IPS-NIHi11 (cell line): ENCODE measurements at regions not wholly inside any gene's neighbourhood (a gene's known extent, or its start where the extent isn't known, plus 50 kb on each side); places are given as distances from the start of the nearest gene placed in this dataset.
A peak's percentile ranks its signal among the peaks of the same experiment; 100 is the strongest.
"Not testable (repeated sequence)": the region's sequence is repeated elsewhere in the genome, so short reads cannot be mapped to it uniquely, and the experiment has no call there.

ENCODE experiments used
- DNase-seq: peaks from one replicate; pipeline ENCODE4 v3.0.0; 2012; ENCODE audit warnings: mixed read lengths, low spot score

DNA sequence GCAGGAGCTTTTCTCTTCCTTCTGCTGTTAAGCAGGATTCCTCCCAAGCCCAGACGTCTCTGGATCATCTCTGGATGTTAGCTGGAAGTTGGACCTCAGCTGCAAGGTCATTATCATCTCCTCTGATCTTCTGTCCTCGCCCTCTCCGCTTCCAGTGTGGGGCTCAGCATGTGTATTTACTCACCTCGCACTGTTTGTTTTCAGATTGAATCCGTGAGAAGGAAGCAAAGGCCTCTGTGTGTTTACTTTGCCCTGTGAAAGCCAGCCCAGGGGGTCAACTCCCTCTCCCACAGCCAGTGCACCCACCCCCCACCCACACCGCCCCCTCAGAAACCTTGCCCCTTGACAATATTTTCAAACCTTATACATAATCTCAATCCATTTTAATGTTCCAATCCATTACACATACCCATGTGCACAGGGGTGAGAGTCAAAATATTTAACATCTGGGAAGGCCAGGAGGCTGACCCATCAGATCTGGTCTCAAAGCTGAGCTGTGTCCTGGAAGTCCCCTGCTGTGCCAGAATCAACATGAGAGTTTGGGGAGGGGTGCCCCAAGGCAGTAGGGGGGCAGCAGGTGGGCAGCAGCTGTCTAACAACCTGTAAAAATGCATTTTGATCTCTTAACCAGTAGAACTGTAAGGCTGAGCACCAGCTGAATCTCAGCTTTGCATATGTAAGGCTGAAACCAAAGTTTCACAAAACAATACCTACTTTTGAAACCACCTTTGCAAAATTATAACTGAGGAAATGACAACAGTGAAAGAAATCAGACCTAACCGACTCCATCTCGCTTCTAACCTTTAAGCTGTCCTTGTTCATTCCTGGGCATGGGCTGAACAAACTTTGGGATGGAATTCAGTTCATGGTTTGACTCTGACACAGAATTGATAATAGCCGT, 157.9 kb downstream of the ZNF664 start:
- no peak for DNase-seq

DNA sequence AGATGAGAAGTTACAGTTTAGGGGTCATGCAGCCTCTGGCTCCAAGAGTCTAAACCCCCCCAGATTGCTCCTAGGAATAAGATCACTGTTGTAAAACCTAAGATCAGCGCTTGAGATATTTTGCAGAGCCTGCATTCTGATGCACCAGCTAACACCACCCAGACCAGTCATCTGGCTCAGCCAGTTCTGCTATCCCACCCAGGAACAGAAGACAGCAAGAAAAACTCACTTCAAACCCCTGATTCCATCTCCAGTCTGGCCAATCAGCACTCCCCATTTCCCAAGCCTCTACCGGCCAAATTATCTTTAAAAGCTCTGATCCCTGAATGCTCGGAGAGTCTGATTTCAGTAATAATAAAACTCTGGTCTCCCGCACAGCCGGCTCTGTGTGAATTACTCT, 158.6 kb downstream of the ZNF664 start:
- DNase-seq: no peak

DNA sequence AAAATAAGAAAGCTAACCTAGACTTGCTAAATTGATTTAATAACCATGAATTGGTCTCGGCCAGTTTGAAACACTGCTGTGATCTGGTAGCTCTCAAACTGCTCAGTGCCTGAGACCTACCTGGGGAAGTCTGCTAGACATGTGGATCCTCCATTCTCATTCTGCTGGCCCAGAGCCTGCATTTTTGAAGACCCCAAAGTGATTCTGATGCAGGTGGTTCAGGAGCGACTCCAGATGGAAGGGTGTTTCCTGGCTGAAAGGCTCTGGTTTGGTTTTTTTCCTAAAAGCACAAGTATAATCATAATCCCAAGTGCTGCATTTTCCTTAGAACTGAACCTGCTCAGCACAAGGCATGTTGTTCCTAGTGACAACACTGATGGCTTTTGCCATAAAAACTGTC, 159.5 kb downstream of the ZNF664 start:
- DNase-seq: no peak

DNA sequence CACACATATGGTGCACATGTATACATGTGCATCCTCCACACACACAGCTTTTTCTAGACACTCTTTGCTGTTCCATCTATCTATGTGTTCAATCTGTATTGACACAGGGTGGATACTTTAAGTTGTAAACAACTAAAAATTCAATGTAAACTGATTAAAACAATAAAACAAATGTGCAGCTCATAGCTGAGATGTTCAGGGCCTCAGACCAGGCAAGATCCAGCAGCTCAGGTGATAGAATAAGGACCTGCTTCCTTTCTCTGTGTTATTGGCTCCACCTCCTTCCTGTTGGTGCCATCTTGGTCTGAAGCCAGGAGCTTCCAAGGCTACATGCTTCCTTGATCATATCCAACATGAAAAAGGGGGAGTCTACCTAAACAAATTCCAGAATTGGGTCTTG, 158.1 kb upstream of the RFLNA start:
- no peak for DNase-seq

DNA sequence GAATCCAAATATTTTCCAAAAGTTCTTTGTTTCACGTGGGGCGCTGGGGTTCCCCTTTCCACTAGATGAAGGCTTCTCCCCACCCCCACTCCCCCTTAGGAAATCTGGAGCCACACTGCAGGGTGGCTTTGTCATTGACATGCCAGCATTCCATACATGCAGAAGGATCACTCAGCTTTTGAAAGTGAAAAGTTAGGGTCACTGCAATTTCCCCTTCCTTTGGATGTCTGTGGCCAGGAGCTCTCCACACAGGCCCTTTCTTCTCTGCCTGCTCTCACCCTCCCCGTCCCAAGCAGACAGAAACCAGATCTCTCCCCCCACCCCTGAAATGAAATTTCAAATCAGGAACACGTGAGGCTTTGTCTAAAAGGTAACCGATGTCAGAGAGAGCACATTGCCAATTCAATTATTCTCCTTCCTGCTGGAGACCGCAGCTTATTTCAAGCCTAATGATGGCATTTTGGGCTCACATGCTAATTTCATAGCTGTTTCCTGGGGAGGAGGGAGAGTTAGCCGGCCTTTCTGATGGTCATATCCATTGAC, 153.9 kb upstream of the RFLNA start:
- peak; percentile 48 for DNase-seq

DNA sequence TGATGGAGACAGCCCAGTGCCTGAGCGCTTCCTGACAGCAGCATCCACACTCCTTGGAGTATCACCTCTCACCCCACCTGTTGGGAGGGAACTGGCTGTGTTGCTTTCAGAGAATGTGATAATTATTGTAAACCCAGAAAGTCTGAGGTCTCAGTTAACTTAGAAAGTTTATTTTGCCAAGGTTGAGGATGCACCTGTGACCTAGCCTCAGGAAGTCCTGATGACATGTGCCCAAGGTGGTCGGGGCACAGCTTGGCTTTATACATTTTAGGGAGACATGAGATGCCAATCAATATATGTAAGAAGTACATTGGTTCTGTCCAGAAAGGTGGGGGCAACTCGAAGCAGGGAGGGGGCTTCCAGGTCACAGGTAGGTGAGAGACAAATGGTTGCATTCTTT, 153.3 kb upstream of the RFLNA start:
- not testable (repeated sequence) for DNase-seq

DNA sequence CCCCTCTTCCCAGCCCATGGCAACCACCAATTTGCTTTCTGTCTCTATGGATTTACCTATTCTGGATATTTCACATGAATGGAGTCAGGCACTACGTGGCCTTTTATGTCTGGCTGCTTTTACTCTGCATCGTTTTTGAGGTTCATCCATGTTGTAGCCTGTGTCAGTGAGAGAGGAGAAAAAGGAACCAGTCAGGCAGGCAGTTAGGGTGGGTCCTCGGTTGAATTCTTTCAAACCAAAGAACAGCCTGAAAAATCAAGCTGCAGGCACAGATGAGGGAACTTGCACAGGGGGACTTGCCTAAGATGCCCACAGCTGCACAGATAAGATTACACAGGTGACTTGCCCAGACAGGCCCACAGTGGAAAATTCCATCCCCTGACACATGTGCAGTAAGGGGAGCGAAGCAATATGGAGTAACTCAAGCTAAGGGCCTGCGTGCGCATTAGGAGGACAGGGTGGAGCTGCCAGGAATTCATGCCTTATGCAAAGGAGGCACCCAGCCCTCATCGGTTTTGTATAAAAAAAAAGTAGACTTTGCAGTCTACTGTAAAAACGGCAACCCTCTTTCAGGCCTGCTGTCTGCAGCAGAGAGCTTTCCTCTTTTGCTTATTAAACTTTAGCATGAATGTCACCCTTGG, 152.4 kb upstream of the RFLNA start:
- no peak for DNase-seq

DNA sequence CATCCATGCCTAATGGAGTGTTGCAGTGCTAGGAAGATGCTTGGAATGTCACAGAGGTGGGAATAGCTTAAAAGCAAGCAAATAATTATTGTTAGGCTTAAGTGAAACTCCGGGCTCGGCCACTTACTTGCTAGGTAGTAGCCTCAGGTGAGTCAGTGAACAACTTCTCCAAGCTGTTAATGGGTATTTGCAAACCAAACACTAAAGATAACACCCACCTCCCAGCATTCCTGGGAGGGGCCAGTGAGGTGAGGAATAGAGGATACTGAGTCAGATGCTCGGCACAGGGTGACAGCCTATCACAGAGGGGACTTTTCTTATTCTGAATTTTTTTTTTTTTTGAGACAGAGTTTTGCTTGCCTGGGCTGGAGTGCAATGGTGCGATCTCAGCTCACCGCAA, 151.2 kb upstream of the RFLNA start:
- no peak for DNase-seq

DNA sequence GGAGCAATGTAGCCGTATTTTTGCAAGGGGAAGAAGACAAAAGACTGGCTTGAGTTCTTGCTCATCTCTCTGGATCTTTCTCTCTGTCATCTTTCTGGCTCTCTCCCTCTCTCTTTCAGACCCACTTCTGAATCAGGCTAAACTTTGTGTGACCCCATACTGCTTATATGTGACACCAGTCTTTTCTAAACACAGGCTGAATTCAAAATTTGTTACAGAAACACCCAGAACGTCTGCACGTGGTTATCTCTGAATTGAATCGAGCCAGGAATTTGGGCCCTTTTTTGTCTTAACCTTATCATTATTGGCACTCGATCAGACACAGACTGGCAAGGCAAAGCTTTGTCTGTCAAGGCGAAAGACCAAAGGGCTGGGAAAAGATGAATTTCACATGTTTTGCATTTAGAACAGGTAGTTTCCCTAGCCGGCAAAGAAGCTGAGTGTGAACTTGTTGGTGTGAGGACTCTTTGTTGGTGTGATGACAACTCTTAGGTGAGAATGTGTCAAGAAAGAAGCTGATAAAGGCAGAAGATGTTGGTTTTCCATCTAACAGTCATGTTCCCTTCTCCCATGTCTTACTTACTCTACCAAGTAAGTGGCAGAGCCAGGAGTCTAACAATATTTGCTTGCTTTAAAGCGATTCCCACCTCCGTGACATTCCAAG, 150.2 kb upstream of the RFLNA start:
- DNase-seq: no peak

DNA sequence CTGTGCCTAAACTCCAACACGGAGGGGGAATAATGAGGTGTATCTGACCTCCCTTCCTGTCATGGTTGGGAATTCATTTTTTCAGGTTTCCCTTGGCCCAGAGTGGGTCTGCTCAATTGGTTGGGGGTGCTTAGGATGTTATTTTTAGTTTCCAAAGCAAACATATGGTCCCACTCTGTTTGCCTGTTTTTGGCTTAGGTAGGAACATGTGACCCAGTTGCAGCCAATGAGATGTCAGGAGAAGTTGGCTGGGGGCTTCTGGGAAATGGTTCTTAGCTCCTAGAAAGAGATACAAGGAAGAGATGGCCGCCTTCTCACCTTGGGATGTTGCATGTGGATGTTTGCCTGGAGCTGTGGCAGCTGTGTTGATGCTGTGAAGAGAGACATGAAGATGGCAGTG, 147.9 kb upstream of the RFLNA start:
- no peak for DNase-seq

DNA sequence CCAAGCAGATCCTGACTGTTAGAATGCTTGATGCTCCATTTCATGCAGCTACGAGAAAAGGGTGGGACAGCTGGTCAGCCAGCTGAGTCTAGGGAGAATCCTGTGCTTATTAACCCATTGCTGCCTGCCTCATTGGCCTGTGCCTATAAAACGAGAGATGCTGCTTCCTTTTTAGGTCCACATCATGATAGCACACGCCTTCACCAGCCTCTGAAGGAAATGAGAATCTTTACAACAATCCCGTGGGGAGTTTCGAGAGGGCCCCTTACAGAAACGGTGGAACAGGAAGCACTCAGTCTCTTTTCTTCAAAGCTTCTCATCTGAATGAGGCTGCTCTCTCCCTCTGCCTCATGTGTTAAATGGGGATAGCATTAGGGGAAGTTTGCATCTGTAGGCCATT, 147.3 kb upstream of the RFLNA start:
- DNase-seq: no peak

DNA sequence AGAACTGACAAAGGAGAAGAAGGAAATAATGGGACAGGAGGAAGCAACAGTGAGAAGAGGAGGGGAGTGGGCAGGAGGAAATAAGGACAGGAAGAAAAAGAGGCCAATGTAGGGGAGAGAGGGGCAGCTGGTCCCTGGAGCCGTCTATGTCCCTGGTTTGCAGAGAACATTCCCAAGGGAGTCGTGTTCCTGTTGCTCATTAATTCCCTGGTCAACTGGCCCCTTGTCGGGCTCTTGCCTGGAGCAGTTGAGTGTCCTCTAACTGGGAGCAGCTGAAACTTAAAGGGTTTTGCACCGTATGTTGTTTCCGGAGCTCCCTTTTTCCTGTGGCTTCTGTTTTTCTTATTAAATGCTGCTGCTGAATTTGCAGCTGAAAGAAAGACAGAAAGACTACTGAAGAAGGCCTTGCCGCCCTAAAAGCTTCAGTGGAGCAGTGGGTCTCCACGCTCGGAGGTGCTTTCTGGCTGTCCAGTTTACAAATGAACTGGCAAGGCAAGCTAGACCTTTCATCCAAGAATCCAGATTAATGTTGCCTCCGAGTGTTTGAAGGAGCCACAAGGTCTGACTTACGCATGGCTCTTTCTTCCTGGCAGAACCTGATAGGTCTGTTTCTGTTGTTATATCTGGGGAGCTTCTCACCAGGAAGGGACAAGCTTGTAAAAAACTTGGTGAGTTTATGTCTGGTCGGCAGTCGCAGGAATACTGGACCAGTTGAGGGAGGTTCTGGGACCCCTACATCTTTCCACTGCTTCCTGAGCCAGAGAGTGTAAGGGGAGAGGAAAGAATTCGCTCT, 146.2 kb upstream of the RFLNA start:
- DNase-seq: no peak

DNA sequence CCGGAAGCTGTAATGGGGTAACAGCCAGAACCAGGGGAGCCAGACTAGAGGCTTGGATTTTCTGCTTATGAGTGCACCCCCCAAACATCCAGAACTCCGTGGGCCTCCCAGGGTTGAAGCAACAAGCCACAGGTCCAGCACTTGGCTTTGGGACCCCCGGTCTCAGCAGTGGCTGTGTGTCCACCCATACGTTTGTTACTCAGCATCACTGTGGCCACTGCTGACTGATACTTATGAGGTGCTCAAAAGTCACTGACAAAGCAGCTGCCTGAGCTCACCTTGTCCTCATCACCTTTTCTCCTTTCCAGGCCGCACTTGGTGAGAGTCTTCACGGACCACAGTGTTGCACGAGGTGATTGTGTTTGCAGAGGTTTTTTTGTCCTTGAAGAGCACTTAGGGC, 145.6 kb upstream of the RFLNA start:
- DNase-seq: no peak

DNA sequence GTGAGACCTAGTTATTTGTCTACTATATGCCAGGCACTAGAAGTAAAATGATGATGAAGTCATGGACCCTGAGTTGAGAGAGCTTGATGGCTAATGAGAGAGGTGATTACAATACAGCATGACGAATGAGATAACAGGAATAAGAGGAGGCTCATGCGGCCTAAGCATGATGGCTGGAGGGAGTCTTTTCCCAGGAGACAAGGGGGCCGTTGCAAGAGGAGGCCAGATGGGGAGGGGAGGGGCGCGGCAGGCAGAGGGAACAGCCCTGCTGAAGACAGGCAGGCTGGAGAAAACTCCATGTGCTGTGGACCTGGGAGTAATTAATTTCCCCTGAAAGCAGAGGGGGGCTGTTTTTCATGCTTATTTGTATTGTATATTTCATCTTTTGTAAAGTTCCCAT, 144.7 kb upstream of the RFLNA start:
- no peak for DNase-seq

DNA sequence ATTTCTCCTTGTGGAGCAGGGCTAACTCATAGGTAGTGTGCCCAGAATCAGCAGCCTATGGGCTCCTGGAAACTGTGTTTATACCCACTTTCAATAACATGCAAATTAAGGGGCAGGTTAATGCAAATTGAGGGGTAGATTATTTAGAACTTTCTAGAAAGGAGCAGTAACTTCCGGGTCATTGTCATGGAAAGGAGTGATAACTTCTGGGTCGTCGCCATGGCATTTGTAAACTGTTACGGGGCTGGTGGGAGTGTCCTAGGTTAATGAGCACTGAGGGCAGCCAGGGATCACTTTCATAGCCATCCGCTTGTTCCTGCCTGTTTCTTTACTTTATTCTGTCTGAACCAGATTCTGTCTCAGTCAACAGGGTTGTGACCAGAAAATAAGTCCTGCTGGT, 143.3 kb upstream of the RFLNA start:
- DNase-seq: no peak

DNA sequence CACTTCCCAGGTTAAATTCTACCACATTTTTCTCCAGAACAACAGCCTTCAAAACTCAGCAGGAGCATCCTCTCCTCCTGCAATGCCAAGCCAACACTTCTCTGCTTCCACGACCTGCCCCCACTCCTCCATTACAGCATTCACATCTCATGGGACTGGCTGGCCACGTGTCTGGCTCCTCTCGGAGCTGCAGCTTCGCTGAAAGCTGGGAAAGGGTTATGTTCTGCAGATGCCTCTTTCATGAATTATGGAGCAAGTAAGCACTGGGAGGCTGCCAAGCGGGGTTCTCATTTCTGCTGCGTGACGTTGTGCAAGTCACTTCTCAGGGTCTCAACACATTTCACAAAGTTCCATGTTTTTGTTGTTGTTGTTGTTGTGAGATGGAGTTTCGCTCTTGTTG, 142.2 kb upstream of the RFLNA start:
- DNase-seq: no peak

DNA sequence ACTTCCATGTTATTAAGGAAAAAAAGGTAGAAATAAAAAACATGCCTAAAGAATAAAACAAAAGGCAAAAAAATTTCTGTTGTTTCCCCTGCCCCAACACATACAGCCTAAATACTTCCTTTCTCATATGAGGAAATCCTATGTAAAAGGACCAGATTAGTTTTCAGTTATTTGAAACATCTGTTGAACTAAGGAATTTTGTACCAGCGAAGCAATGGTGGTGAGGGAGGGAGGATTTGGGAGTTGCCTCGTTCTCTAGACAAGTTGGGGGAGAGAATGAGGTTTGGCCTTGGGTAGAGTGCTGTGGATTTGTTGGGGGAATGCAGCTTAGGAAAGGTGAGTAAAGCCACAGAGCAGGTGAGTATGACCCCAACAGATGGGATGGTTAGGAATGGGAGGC, 141.5 kb upstream of the RFLNA start:
- no peak for DNase-seq

DNA sequence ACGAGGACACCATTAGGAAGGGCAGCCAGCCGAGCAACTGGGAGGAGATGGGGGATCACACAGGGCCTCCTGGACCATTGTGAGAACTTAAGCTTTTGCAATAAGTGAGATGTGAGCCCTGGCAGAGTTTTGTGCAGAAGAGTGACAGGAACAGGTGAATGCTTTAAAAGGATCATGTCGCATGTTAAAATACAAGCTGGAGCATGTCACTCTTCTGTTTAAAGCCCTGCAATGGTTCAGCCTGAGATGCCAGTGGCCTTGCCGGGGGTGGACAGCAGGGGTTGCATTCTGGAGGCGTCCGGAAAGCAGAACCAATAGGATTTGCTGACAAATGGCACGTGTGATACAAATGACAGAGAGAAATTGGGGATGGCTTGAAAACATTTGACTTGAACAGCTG, 137.5 kb upstream of the RFLNA start:
- DNase-seq: no peak

DNA sequence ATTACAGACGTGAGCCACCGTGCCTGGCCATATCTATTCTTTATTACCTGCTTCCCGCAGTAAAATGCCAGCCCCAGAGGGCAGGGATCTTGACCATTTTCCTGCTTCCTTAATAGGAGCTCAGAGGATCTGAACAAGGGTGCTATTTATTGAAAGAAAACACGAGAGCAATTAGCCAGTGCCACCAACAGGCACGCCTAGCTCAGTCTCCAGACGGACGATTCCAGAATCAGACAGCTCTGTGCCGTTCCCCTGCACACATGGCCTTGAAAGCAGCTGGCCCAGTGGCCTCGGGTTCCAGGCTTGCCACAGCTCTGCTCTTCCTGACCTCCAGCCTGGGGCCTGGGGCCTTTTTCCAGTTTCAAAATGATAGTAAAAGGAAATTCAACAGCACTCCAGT, 135.2 kb upstream of the RFLNA start:
- no peak for DNase-seq

DNA sequence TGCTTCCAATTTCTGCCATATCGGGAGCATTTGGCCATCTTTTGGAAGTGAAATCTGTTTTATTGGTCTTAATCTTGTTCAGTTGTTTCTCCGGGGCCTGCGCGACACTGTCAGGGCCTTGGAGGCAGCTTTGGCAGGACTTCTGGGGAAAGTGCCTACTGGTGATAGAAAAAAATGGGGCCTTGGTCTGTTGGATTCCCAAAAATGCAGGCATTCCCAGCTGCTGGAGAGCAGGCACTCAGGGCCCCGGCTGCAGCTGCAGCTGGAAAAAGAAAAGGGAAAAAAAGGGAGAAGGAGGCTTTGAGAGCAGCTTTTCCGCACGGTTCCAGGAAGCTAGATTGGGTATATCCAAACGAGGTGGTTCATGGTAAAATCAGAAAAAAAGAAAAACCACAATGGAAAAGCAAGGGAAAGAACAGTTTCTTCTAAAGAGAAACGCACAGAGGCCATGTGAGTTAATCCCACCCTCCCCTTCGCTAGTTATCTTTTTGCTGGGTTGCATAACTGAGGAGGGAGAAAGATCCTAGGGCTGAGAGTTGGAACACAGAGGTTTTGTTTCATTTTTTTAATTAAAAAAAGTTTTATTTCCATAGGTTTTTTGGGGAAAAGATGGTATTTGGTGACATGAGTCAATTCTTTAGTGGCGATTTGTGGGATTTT, 134.7 kb upstream of the RFLNA start:
- peak; percentile 43 for DNase-seq

DNA sequence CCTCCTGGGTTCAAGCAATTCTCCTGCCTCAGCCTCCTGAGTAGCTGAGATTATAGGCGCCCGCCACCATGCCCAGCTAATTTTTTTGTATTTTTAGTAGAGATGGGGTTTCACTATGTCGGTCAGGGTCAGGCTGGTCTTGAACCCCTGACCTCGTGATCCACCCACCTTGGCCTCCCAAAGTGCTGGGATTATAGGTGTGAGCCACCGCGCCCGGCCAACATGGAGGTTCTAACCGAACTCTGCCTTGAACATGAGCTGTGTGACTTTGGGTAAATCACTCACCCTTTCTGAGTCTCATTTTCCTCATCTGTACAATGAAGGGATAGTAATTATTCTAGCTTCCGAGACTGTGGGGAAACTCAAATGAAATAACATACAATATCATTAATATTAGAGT, 133.5 kb upstream of the RFLNA start:
- not testable (repeated sequence) for DNase-seq
